ENCODE measurements at regions not wholly inside any gene's neighbourhood (a gene's known extent, or its start where the extent isn't known, plus 50 kb on each side); places are given as distances from the start of the nearest gene placed in this dataset.

GRCh38 chr2:13682540-13683272 lies 949.8 kb upstream of the LRATD1 start:
- TF ChIP-seq CTCF (IDR thresholded peaks at IDR 0.05; ENCODE audit: low read depth, low read length, poor library complexity, severe bottlenecking) (no peak), EZH2phosphoT487 (IDR thresholded peaks at IDR 0.05; ENCODE audit: borderline replicate concordance, low read length) (no peak)

Data from DOHH2 (cell line).